WERI-Rb-1 (cell line): ENCODE measurements at regions not wholly inside any gene's neighbourhood (a gene's known extent, or its start where the extent isn't known, plus 50 kb on each side); places are given as distances from the start of the nearest gene placed in this dataset.

ENCODE experiments used
- DNase-seq: peaks from one replicate; pipeline ENCODE4 v3.0.0-alpha.2; 2020
- H3K27ac ChIP-seq: fragments of 250-450 bp; sonication (Bioruptor Pico); 2 replicates; pipeline ENCODE4 v1.5.1; 2020; ENCODE audit warnings: mild to moderate bottlenecking, moderate library complexity
- H3K27me3 ChIP-seq: fragments of 250-450 bp; sonication (Bioruptor Pico); 2 replicates; pipeline ENCODE4 v1.5.1; 2021; ENCODE audit warnings: mild to moderate bottlenecking, low read depth, moderate library complexity; ENCODE audit not compliant: insufficient read depth, severe bottlenecking
- H3K36me3 ChIP-seq: fragments of 250-450 bp; sonication (Bioruptor Pico); 2 replicates; pipeline ENCODE4 v1.5.1; 2020; ENCODE audit warnings: mild to moderate bottlenecking, moderate library complexity
- H3K4me3 ChIP-seq: 2 replicates; pipeline ENCODE4 v1.5.1; 2011; ENCODE audit warnings: low read depth, mild to moderate bottlenecking, control low read depth, low read length
- H3K9me3 ChIP-seq: fragments of 250-450 bp; sonication (Bioruptor Pico); 2 replicates; pipeline ENCODE4 v1.5.1; 2021; ENCODE audit warnings: mild to moderate bottlenecking, moderate library complexity; ENCODE audit not compliant: severe bottlenecking
- CTCF ChIP-seq: IDR thresholded peaks from 2 replicates; pipeline ENCODE4 v1.5.1; 2011; ENCODE audit warnings: low read depth, mild to moderate bottlenecking, control low read depth, inconsistent platforms, low read length

DNA sequence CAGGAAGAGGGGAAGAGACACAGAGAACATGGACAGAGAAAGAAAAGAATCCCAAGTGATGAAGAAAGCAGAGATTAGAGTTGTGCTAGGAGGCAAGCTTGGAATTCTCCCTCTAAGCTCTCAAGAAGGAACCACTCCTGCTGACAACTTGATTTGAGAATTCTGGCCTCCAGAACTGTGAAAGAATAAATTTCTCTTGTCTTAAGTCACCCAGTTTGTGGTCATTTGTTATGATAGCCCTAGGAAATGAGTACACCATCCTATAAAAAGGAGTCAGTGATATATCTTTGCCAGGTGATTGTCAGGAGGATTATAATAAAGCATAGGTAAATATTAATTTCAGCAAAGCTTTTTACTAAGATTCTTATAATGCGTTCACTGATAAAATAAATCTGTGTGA is 82.7 kb upstream of the TFEC start:
- no peaks in the 10 kb centered on the region for H3K27me3 ChIP-seq
- H3K9me3 ChIP-seq: no peaks in the 10 kb centered on the region
- no peaks in the 10 kb centered on the region for H3K36me3 ChIP-seq
- no peak overlapping the region for H3K4me3 ChIP-seq
- TF ChIP-seq CTCF: no peak
- DNase-seq: no peak
- H3K27ac ChIP-seq: no peak overlapping the region

DNA sequence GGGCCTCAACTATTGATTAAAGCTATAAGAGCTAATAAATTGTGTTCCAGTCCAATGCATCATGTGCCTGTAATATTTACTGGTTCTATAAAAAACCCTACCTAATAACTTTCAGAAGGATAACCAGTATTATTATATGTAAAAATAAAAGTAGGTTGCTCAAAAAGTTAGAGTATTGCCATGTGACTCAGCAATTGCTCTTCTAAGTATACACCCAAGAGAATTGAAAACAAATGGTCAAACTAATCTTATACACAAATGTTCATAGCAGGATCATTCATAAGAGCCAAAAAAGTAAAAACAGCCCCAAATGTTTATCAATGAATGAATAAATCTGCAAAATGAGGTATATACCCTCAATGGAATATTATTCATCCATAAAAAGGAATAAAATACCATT is 89.5 kb upstream of the TES start:
- no peaks in the 10 kb centered on the region for H3K9me3 ChIP-seq
- no peak overlapping the region for H3K4me3 ChIP-seq
- DNase-seq: no peak
- H3K27ac ChIP-seq: no peak overlapping the region
- no peak for TF ChIP-seq CTCF
- no peaks in the 10 kb centered on the region for H3K27me3 ChIP-seq
- H3K36me3 ChIP-seq: no peaks in the 10 kb centered on the region

DNA sequence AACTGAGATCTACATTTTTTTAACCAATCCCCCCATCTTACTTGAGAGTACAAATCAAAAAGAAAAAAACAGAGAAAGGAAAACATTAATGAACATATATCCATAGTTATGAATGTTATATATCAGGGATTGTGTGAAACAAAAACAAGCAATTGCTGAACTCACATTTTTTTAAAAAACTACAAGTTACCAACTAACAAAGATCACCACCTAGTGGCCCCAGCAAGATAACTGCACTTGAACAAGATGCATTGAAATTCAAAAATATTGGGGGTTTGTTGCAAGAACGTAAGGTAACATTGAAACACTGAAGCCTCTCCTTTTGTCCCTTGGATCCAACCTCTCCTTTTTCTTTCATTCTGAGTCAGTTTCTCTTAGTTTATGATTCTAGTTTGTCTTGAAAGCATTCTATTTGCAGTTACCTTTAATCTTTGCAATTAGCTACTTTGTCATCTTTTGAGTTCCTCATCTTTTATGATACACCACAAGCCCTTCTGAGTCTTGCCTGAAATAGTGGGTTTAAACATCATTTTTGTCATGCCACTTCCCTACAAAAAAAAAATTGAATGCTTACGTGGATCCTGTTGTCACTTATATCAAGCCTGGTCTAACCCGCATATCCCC is 87.3 kb upstream of the TES start:
- no peak overlapping the region for H3K27ac ChIP-seq
- DNase-seq: no peak
- H3K9me3 ChIP-seq: no peaks in the 10 kb centered on the region
- no peak overlapping the region for H3K4me3 ChIP-seq
- H3K27me3 ChIP-seq: no peaks in the 10 kb centered on the region
- H3K36me3 ChIP-seq: no peaks in the 10 kb centered on the region
- TF ChIP-seq CTCF: peak; percentile 50

DNA sequence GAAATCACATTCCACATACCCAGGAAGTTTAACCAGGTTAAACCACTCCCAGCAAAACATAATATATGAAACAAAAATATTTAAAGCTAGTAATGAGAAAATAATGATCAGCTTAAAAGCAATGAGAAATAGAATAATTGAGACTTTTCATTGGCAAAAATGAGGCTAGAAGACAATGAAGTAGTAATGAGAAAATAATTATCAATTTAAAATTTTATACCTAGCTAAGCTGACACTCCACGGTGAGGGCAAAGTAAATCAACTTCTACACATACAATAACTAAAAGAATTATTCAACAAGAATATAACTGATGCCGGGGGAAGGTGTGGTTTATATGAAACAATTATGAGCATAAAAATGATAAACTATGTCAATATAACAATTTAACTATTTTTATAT is 82.2 kb upstream of the TES start:
- Histone ChIP-seq H3K4me3 (no peak overlapping the region), H3K27me3 (no peaks in the 10 kb centered on the region), H3K27ac (no peak overlapping the region), H3K9me3 (no peaks in the 10 kb centered on the region), H3K36me3 (no peaks in the 10 kb centered on the region)
- TF ChIP-seq CTCF: no peak
- no peak for DNase-seq

GRCh38 chr7:116135306-116135705 is 75.0 kb upstream of the TES start:
- TF ChIP-seq CTCF: no peak

GRCh38 chr7:116138202-116138801 is 72.0 kb upstream of the TES start:
- Histone ChIP-seq H3K9me3 (no peaks in the 10 kb centered on the region), H3K36me3 (no peaks in the 10 kb centered on the region), H3K27me3 (no peaks in the 10 kb centered on the region), H3K4me3 (no peak overlapping the region), H3K27ac (no peak overlapping the region)
- peak; percentile 47 for TF ChIP-seq CTCF
- DNase-seq: no peak

More at GRCh38 chr7:116135306-116135705, 75.0 kb upstream of the TES start:
- no peak for DNase-seq
- Histone ChIP-seq H3K9me3 (no peaks in the 10 kb centered on the region), H3K27me3 (no peaks in the 10 kb centered on the region), H3K4me3 (no peak overlapping the region), H3K27ac (no peak overlapping the region), H3K36me3 (no peaks in the 10 kb centered on the region)
